ENCODE measurements at regions not wholly inside any gene's neighbourhood (a gene's known extent, or its start where the extent isn't known, plus 50 kb on each side); places are given as distances from the start of the nearest gene placed in this dataset.

GRCh38 chr2:103808814-103809213 is 1045.1 kb upstream of the POU3F3 start:
- intact Hi-C loops (cut with micrococcal nuclease), result no loop called here
- no peak for ATAC-seq
- no peak for DNase-seq

- intact Hi-C loops (cut with micrococcal nuclease), result no loop called here
- ATAC-seq (no peak), DNase-seq (no peak)
Observed at GRCh38 chr2:103809415-103809814, 1044.5 kb upstream of the POU3F3 start.

GRCh38 chr2:103809941-103810441 is 1043.9 kb upstream of the POU3F3 start:
- intact Hi-C loops (cut with micrococcal nuclease), result no loop called here
- ATAC-seq, result no peak
- no peak for DNase-seq

GRCh38 chr2:103810875-103811274 is 1043.0 kb upstream of the POU3F3 start:
- intact Hi-C loops (cut with micrococcal nuclease), result no loop called here
- no peak for DNase-seq

GRCh38 chr2:103814016-103814415 is 1039.9 kb upstream of the POU3F3 start:
- DNase-seq (no peak), ATAC-seq (no peak)
- intact Hi-C loops (cut with micrococcal nuclease), result no loop called here

More at GRCh38 chr2:103810875-103811274, 1043.0 kb upstream of the POU3F3 start:
- no peak for ATAC-seq

- intact Hi-C loops (cut with micrococcal nuclease), result no loop called here
- no peak for ATAC-seq
- no peak for DNase-seq
Observed at GRCh38 chr2:103815731-103816130, 1038.2 kb upstream of the POU3F3 start.

- ATAC-seq, result no peak
- intact Hi-C loops (cut with micrococcal nuclease), result no loop called here
- DNase-seq, result no peak
Observed at GRCh38 chr2:103817746-103818145, 1036.2 kb upstream of the POU3F3 start.

- DNase-seq (no peak), ATAC-seq (no peak)
- intact Hi-C loops (cut with micrococcal nuclease), result no loop called here
Observed at GRCh38 chr2:103818176-103818575, 1035.7 kb upstream of the POU3F3 start.

GRCh38 chr2:103819599-103819998 is 1034.3 kb upstream of the POU3F3 start:
- DNase-seq (no peak), ATAC-seq (no peak)
- intact Hi-C loops (cut with micrococcal nuclease), result no loop called here

- no peak for DNase-seq
- no peak for ATAC-seq
- intact Hi-C loops (cut with micrococcal nuclease), result no loop called here
Observed at GRCh38 chr2:103823847-103824246, 1030.1 kb upstream of the POU3F3 start.

GRCh38 chr2:103847276-103847675 is 1006.6 kb upstream of the POU3F3 start:
- DNase-seq, result no peak
- ATAC-seq, result no peak
- intact Hi-C loops (cut with micrococcal nuclease), result no loop called here

- ATAC-seq (no peak), DNase-seq (no peak)
- intact Hi-C loops (cut with micrococcal nuclease), result no loop called here
Observed at GRCh38 chr2:103859238-103859637, 994.7 kb upstream of the POU3F3 start.

- ATAC-seq (no peak), DNase-seq (no peak)
- intact Hi-C loops (cut with micrococcal nuclease), result no loop called here
Observed at GRCh38 chr2:103860016-103860415, 993.9 kb upstream of the POU3F3 start.

GRCh38 chr2:103868396-103868795 is 985.5 kb upstream of the POU3F3 start:
- DNase-seq (no peak), ATAC-seq (no peak)
- intact Hi-C loops (cut with micrococcal nuclease), result no loop called here

- no peak for ATAC-seq
- DNase-seq, result no peak
- intact Hi-C loops (cut with micrococcal nuclease), result no loop called here
Observed at GRCh38 chr2:103873716-103874351, 980.1 kb upstream of the POU3F3 start.

- DNase-seq, result no peak
- intact Hi-C loops (cut with micrococcal nuclease), result no loop called here
- ATAC-seq, result no peak
Observed at GRCh38 chr2:103875131-103875530, 978.8 kb upstream of the POU3F3 start.

- ATAC-seq (no peak), DNase-seq (no peak)
- intact Hi-C loops (cut with micrococcal nuclease), result no loop called here
Observed at GRCh38 chr2:103875531-103875930, 978.4 kb upstream of the POU3F3 start.

GRCh38 chr2:103876611-103877010 is 977.3 kb upstream of the POU3F3 start:
- intact Hi-C loops (cut with micrococcal nuclease), result no loop called here
- ATAC-seq, result no peak
- DNase-seq, result no peak

- no peak for ATAC-seq
- intact Hi-C loops (cut with micrococcal nuclease), result no loop called here
- no peak for DNase-seq
Observed at GRCh38 chr2:103879101-103879500, 974.8 kb upstream of the POU3F3 start.

GRCh38 chr2:103880081-103880834 is 973.7 kb upstream of the POU3F3 start:
- intact Hi-C loops (cut with micrococcal nuclease), result no loop called here
- no peak for DNase-seq
- ATAC-seq, result no peak

- no peak for DNase-seq
- intact Hi-C loops (cut with micrococcal nuclease), result no loop called here
- ATAC-seq, result no peak
Observed at GRCh38 chr2:103887625-103888024, 966.3 kb upstream of the POU3F3 start.

Measured in left ventricle myocardium superior (tissue), 1 donor.